ENCODE measurements at regions not wholly inside any gene's neighbourhood (a gene's known extent, or its start where the extent isn't known, plus 50 kb on each side); places are given as distances from the start of the nearest gene placed in this dataset.
"Not testable (repeated sequence)": the region's sequence is repeated elsewhere in the genome, so short reads cannot be mapped to it uniquely, and the experiment has no call there.

- no peak for DNase-seq
Observed at GRCh38 chr6:920512-920911, 227.6 kb upstream of the EXOC2 start.

DNA sequence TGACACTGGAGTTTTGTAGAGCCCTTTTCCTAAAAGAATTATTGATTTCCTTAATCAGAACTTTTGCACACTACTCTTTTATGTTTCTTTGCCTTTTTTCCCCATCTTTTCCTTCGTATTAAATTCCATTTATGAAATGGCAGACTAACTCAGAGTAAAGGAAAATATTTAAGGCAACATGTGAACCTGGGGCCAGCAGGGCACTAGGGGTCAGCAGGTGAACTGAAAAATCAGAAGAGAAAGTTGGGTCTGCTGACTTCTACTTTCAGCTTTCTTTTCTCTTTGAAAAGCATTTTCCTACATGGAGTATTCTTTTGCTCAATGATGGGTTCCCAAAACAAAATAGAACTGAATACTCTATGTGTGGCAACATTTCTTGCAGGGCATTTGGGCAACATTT lies 226.6 kb upstream of the EXOC2 start:
- DNase-seq = no peak

- DNase-seq = no peak
Observed at GRCh38 chr6:917939-918338, 225.0 kb upstream of the EXOC2 start.

DNA sequence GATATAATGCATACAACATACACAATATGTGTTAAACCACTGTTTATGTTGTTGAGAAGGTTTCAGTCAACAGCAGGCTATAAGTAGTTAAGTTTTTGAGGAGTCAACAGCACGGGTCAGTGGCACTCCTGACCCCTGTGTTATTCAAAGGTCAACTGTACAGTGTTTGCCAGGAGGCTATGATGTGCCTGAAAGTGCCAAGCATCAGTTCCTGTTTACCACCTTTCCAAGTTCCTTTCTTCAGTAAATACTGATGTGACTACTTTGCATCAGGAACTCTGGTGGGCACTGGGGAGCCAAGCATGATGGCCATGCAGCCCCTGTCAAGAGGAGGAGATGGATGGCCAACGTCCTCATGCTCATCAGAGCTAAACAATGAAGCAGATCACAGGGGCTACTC lies 224.4 kb upstream of the EXOC2 start:
- DNase-seq = no peak

DNA sequence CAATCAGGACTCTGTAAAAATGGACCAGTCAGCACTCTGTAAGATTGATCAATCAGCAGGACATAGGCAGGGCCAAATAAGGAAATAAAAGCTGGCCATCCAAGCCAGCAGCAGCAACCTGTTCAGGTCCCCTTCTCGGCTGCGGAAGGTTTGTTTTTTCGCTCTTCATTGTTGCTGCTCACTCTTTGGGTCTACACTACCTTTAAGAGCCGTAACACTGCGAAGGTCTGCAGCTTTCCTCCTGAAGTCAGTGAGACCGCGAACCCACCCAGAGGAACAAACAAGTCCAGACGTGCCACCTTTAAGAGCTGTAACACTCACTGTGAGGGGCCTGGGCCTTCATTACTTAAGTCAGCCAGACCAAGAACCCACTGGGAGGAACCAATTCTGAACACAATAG lies 223.2 kb upstream of the EXOC2 start:
- no peak for DNase-seq

- DNase-seq = no peak
Observed at GRCh38 chr6:912871-913835, 220.2 kb upstream of the EXOC2 start.

DNA sequence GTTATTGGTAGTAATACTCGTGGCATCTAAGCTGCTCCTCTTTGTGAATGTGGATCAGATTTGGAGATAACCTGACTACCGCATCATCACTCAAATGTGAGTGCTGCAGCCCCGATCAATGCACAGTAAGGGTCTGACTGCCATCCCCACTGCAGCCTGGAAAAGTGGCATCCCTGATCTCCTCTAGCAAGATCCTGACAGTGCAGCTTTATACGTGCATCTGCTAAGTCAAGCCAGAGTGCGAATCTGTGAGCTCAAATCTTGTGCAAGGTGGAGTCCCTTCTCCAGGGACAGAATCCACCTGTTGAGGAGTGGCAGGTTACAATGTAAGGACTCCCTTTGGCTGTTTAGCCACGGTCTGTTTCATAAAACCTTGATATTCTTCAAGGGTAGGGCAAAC lies 215.0 kb upstream of the EXOC2 start:
- no peak for DNase-seq

DNA sequence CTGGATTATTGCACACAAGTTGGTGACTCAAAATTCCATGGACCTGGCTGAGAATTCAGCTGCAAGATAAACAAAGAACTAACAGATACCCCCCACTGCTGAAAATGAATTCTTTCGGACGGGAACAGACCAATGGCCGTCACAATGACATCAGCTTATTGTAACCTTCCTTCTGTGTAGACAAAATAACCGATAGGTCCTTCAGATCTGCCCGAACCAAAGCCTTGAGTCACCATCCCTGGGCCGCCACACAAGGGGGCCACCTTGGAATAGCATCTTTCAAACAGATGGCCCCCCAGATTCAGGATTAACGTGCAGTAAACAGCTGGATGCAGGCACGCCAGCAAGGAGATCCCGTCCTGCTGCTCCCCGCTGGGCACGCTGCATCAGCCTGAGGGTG lies 214.0 kb upstream of the EXOC2 start:
- DNase-seq = no peak

- DNase-seq = no peak
Observed at GRCh38 chr6:905556-905955, 212.6 kb upstream of the EXOC2 start.

GRCh38 chr6:904994-905393 lies 212.1 kb upstream of the EXOC2 start:
- DNase-seq = no peak

DNA sequence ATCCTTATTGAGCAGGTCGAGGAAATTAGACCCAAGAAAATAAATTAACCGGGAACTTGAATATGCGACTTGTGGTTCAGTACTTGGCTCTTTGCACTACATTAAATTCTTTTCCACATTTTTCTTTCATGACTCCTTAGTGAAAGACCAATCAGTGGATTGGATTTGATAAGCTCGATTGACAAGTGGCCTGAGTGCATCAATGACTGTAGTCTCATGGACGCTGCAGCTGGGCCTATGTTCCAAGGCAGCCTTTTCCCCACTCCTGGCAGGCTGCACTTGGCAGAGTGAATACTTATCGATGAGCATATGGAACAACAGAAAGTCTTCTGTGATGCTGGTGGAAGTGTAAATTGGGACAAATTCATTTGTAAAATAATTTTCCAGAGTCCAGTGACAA lies 210.8 kb upstream of the EXOC2 start:
- no peak for DNase-seq

DNA sequence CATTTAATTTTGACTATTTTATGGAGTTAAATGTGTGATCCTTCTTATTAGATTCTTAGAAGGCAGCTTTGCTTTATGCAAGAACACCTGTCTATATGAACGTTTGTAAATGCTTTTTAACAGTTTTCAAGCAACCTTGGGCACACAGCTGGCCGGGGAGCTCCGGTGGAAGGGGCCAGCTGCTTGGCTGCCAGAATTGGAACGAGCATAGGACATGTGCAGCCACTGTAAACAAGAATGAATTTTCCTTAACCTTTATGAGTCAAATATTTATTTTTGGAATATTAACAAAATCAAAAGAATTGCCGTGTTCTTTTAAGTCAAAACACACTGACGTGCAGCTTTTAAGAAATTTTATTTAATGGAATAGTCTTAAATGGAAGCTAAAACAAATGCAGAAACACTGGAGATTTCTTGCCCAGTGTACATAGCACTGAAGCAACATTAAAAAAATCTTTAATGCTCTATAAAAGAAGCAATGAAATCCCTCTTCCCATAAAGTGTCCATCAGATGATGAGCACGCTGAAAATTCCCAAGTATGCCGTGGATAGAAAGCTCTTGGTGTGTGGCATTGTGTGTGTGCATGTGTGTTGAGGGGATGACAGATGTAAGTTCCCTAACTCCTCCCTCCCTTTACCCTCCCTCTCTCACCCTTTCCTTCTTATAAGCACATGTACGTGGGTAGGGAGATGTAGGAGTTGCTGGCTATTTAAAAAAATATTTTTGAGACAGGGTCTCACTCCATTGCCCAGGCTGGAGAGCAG lies 208.9 kb upstream of the EXOC2 start:
- no peak for DNase-seq

- DNase-seq = no peak
Observed at GRCh38 chr6:900716-901605, 208.0 kb upstream of the EXOC2 start.

DNA sequence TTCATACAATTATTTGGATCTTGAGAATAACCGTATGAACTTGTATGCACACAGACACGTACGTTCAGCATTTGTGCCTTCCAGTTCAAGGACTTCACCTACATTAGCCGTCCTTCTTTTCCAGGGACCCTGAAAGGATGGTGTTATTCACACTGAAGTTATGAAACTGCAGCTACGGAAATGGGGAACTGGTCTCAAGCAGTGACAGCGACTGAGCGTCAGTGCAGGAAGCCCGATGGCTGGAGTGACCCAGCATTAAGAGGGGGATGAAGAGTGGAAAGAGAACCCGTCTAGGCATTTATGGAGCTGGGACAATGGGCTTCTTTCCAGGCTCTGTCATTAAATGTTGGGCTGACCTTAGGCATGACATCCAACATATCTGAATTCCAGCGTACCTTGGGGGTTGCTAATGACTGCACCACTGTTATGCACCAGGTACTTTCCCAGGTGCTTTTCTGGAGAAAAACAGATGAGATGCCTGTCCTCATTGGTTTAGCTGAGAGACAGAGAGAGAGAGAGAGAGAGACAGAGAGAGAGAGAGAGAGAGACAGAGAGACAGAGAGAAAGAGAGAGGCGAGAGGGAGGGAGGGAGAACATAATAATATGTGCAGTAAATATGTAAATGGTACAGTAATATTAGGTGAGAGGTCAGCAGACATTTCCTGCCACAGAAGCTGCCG lies 204.7 kb upstream of the EXOC2 start:
- no peak for DNase-seq

GRCh38 chr6:894274-894673 lies 201.3 kb upstream of the EXOC2 start:
- no peak for DNase-seq

DNA sequence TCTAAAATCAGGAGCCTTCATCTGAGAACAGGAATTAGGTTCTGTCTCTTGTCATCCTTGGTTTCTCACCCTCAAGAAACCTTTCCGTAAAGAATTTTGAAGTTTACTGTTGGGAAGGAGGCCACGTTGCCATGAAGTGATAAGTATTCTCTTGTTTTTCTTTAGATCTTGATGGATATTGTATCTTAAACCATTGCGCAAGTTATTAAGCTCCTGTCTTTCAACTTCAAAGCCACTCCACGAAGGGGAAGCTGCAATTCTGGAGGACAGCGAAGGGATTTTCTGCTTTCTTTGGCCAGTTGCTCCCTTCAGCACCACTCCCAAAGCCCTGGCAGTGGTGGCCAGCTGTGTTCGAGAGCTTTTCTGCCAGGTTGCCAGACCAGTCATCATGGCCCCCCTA lies 198.1 kb upstream of the EXOC2 start:
- no peak for DNase-seq

GRCh38 chr6:890201-890600 lies 197.3 kb upstream of the EXOC2 start:
- DNase-seq = no peak

DNA sequence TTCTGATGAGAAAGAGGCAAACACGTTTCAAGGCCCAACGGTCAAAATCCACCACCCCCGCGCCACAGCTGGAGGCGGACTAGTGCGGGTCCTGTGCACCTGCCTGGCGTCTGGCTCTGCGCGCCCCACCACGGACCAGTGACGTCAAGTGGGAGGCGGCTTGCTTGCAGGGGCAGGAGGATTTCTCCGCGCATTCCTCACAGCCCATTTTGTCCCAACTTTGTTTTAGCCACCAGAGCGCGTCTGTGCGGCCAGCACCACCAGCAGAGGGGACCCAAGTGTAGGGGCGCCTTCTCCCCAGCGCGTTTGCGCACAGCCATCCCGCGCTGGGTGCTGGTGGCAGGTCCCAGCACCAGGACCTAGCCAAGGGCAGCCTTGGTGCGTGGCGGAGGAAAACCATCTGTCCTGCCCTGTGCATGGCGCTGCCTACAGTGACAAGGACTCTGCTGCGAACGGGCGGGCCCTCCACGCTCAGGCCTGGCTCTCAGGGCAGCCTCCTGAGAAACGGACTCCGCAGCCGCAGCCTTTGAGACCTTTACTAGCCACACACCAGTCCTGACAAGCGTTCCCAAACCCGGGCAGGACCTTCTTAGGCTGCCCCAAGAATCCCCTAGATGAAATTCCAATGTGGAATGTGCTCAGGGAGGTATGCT lies 194.8 kb upstream of the EXOC2 start:
- DNase-seq = no peak

DNA sequence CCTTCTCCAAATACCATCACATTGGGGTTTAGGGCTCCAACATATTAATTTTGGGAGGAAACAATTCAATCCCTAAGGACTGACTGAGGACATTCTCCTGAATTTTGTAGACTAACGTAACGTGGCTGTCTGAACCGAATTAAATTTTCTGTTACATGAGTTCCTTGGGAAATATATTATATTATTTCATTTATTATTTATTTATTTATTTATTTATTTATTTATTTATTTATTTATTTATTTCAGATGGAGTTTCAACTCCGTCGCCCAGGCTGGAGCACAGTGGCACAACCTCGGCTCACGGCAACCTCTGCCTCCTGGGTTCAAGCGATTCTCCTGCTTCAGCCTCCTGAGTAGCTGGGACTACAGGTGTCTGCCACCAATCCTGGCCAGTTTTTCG lies 193.2 kb upstream of the EXOC2 start:
- not testable (repeated sequence) for DNase-seq

- no peak for DNase-seq
Observed at GRCh38 chr6:885051-885590, 192.2 kb upstream of the EXOC2 start.

DNA sequence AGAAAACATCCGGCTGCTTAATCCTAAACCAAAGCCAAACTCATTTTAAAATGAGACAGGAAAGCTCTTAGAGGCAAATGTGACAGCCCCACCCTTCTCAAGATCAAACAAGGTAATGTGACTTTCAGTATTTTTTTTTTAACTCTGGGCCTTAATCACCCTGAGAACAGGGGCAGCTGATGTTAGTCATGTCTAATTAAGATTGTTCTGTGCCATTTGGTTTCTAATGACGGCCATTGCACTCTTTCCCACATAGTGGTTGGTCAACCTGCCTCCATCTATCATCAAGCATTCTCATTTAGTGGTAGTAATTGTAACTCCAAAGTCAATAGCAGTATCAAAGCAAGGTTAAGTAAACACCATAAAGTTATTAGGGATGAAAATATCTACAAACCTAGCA lies 191.6 kb upstream of the EXOC2 start:
- DNase-seq = no peak
